ENCODE measurements at regions not wholly inside any gene's neighbourhood (a gene's known extent, or its start where the extent isn't known, plus 50 kb on each side); places are given as distances from the start of the nearest gene placed in this dataset.

DNA sequence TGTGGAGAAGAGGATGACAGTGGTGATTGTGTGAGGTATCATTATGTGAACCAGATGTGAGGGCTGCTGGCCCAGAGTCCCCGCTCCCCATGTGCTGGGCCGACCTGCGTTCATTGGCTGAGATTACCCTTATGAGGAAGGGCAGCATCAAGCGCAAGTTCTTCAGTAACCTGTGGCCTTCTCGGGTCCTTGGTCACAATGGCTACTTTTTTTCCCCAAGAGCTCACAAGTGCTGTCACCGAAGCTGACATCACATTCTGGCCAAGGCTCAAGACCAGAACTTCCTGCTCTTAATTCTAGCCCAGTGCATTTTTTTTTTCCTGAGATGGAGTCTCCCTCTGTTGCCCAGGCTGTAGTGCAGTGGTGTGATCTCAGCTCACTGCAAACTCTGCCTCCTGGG, 262.9 kb downstream of the RHOU start:
- in situ Hi-C loops (cut with HindIII; ENCODE audit: extremely low pct_ligation_motif_present, low pct_unique_long_range_greater_than_20kb), result no loop called here
- BruUV-seq (replicated peaks), result no TSS peak
- FAIRE-seq, result no peak
- TF ChIP-seq NFAT5 (CRISPR knock-in tag; IDR thresholded peaks at IDR 0.05) (no peak), NBN (conservative IDR thresholded peaks at IDR 0.05) (no peak), ZNF7 (CRISPR knock-in tag; IDR thresholded peaks at IDR 0.05) (0 out of 2 replicates have a peak, but pooled peaks have one; percentile 44), ZNF264 (CRISPR knock-in tag; IDR thresholded peaks at IDR 0.05) (no peak), ZNF782 (CRISPR knock-in tag; IDR thresholded peaks at IDR 0.05; ENCODE audit: borderline replicate concordance) (no peak), ZNF484 (CRISPR knock-in tag; IDR thresholded peaks at IDR 0.05; ENCODE audit: borderline replicate concordance, low read depth) (no peak), ATM (IDR thresholded peaks at IDR 0.05; ENCODE audit: borderline replicate concordance) (no peak), ZNF251 (CRISPR knock-in tag; IDR thresholded peaks at IDR 0.05) (no peak), ZNF761 (CRISPR knock-in tag; conservative IDR thresholded peaks at IDR 0.05) (no peak), ZNF543 (CRISPR knock-in tag; IDR thresholded peaks at IDR 0.05) (no peak)
- TF ChIP-seq, protein P1, sequence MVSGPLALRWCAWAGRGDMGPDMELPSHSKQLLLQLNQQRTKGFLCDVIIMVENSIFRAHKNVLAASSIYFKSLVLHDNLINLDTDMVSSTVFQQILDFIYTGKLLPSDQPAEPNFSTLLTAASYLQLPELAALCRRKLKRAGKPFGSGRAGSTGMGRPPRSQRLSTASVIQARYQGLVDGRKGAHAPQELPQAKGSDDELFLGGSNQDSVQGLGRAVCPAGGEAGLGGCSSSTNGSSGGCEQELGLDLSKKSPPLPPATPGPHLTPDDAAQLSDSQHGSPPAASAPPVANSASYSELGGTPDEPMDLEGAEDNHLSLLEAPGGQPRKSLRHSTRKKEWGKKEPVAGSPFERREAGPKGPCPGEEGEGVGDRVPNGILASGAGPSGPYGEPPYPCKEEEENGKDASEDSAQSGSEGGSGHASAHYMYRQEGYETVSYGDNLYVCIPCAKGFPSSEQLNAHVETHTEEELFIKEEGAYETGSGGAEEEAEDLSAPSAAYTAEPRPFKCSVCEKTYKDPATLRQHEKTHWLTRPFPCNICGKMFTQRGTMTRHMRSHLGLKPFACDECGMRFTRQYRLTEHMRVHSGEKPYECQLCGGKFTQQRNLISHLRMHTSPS (CRISPR knock-in tag; IDR thresholded peaks at IDR 0.05; ENCODE audit: low read depth), result 0 out of 2 replicates have a peak, but pooled peaks have one; percentile 7
- TF ChIP-seq, protein P2, sequence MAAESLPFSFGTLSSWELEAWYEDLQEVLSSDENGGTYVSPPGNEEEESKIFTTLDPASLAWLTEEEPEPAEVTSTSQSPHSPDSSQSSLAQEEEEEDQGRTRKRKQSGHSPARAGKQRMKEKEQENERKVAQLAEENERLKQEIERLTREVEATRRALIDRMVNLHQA (CRISPR knock-in tag; IDR thresholded peaks at IDR 0.05), result no peak
- TF ChIP-seq, protein P3, sequence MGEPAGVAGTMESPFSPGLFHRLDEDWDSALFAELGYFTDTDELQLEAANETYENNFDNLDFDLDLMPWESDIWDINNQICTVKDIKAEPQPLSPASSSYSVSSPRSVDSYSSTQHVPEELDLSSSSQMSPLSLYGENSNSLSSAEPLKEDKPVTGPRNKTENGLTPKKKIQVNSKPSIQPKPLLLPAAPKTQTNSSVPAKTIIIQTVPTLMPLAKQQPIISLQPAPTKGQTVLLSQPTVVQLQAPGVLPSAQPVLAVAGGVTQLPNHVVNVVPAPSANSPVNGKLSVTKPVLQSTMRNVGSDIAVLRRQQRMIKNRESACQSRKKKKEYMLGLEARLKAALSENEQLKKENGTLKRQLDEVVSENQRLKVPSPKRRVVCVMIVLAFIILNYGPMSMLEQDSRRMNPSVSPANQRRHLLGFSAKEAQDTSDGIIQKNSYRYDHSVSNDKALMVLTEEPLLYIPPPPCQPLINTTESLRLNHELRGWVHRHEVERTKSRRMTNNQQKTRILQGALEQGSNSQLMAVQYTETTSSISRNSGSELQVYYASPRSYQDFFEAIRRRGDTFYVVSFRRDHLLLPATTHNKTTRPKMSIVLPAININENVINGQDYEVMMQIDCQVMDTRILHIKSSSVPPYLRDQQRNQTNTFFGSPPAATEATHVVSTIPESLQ (CRISPR knock-in tag; conservative IDR thresholded peaks at IDR 0.05), result no peak
- TF ChIP-seq, protein P4, sequence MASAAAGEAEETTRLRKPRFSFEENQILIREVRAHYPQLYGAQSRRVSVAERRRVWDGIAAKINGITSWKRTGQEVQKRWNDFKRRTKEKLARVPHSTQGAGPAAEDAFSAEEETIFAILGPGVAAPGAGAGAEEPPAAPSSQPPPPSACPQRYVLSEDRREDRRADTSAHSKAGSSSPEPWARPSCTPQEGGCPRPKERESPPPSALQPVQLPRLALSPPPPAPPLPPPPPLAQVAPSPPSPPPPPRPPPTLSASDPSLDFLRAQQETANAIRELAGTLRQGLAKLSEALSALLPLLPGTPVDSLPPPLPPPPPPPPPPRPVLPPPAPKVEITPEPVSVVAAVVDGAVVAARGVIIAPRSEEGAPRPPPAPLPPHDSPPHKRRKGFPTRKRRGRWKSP (CRISPR knock-in tag; IDR thresholded peaks at IDR 0.05), result no peak

More for the DNA sequence above, 262.9 kb downstream of the RHOU start:
- no peak overlapping the region for H3K4me2 ChIP-seq (ENCODE audit: low read depth, low read length)
- DNase-seq (ENCODE audit: low spot score) (no peak), ATAC-seq (no peak; the same call in 1 of the 3 replicates)
- ChIA-PET CTCF (ENCODE audit: low intra/inter-chr PET ratio, low total read pairs) (no interaction called here), POLR2A (no interaction called here)
- 70% methylated on average over 6 of the region's 6 CpGs for WGBS (ENCODE audit: low lambda C conversion rate)
- H3K27ac ChIP-seq (ENCODE audit: extremely low read length, insufficient read depth, low read length), result peak overlapping the region; percentile 48
- peaks cover 60% of the 10 kb centered on the region for H3K4me1 ChIP-seq (ENCODE audit: insufficient read depth, low read length)
- H2AFZ ChIP-seq (ENCODE audit: low read length), result no peak overlapping the region
- H3K27me3 ChIP-seq (ENCODE audit: control insufficient read depth in 1 of 2, insufficient read depth in 2 of 2, low read length in 2 of 2), result no peaks in the 10 kb centered on the region
- no peaks in the 10 kb centered on the region for H3K79me2 ChIP-seq (ENCODE audit: insufficient read depth, low read length)
- H3K9me3 ChIP-seq (ENCODE audit: low read length), result no peaks in the 10 kb centered on the region
- H3K4me3 ChIP-seq (replicated peaks in 1 of 3; ENCODE audit: insufficient read depth in 1 of 3, low read depth in 2 of 3, low read length in 3 of 3), result no peak overlapping the region
- no peaks in the 10 kb centered on the region for H4K20me1 ChIP-seq (ENCODE audit: insufficient read depth, low read length)
- intact Hi-C loops (cut with micrococcal nuclease; ENCODE audit: unreplicated experiment), result loop anchor here (5.0 kb wide), 1 partner anchor 149 kb away; no protein-coding TSS in a partner anchor
- H3K9ac ChIP-seq (ENCODE audit: insufficient read depth, low read depth, low read length), result no peak overlapping the region
- H3K36me3 ChIP-seq (replicated peaks in 1 of 2; ENCODE audit: control insufficient read depth in 1 of 2, insufficient read depth in 2 of 2, low read length in 2 of 2), result no peaks in the 10 kb centered on the region

Data from HepG2 (cell line).